Mucosa of rectum (tissue), 2 donors: ENCODE measurements at regions not wholly inside any gene's neighbourhood (a gene's known extent, or its start where the extent isn't known, plus 50 kb on each side); places are given as distances from the start of the nearest gene placed in this dataset.

Source experiments
- H3K27ac ChIP-seq, 2 donors: one replicate each; pipeline ENCODE4 v1.7.0; 2013; ENCODE audit warnings: inconsistent platforms in 2 of 2, low read depth in 2 of 2, low read length in 2 of 2
- H3K27me3 ChIP-seq, 2 donors: one replicate each; pipeline ENCODE4 v1.7.0; 2013; ENCODE audit warnings: low read length in 2 of 2; ENCODE audit not compliant: control insufficient read depth in 2 of 2, insufficient read depth in 2 of 2
- H3K36me3 ChIP-seq, 2 donors: one replicate each; pipeline ENCODE4 v1.7.0; 2013; ENCODE audit warnings: low read length in 2 of 2; ENCODE audit not compliant: control insufficient read depth in 2 of 2, insufficient read depth in 2 of 2
- H3K4me1 ChIP-seq, 2 donors: one replicate each; pipeline ENCODE4 v1.7.0; 2013; ENCODE audit warnings: low read length in 2 of 2, mild to moderate bottlenecking in 1 of 2; ENCODE audit not compliant: control insufficient read depth in 2 of 2, insufficient read depth in 2 of 2
- H3K4me3 ChIP-seq, 2 donors: one replicate each; pipeline ENCODE4 v1.7.0; 2013; ENCODE audit warnings: low read length in 2 of 2
- H3K9ac ChIP-seq, 2 donors: one replicate each; pipeline ENCODE4 v1.7.0; 2013; ENCODE audit warnings: low read length in 2 of 2, low read depth in 1 of 2, mild to moderate bottlenecking in 1 of 2
- H3K9me3 ChIP-seq, 2 donors: one replicate each; pipeline ENCODE4 v1.7.0; 2013; ENCODE audit warnings: low read length in 2 of 2; ENCODE audit not compliant: control insufficient read depth in 2 of 2
- donor health status: healthy.
- donor health status: Normal muscosa, but diverticular disease.

GRCh38 chr13:69545551-69545950 is 562.1 kb upstream of the ATXN8OS start:
- Histone ChIP-seq H3K27ac (no peak overlapping the region), H3K9me3 (no peaks in the 10 kb centered on the region), H3K4me3 (no peak overlapping the region), H3K4me1 (peaks cover 2 to 8% of the 10 kb centered on the region in 2 donors), H3K9ac (no peak overlapping the region), H3K36me3 (no peaks in the 10 kb centered on the region), H3K27me3 (no peaks in the 10 kb centered on the region)

GRCh38 chr13:69524459-69525150 is 583.0 kb upstream of the ATXN8OS start:
- H3K4me1 ChIP-seq: no peaks in the 10 kb centered on the region
- H3K4me3 ChIP-seq: no peak overlapping the region
- no peaks in the 10 kb centered on the region for H3K27me3 ChIP-seq

GRCh38 chr13:69496981-69497380 is 610.6 kb upstream of the ATXN8OS start:
- H3K9me3 ChIP-seq: no peaks in the 10 kb centered on the region
- no peak overlapping the region for H3K9ac ChIP-seq
- H3K4me3 ChIP-seq: no peak overlapping the region
- no peaks in the 10 kb centered on the region for H3K4me1 ChIP-seq
- no peaks in the 10 kb centered on the region for H3K27me3 ChIP-seq
- no peaks in the 10 kb centered on the region for H3K36me3 ChIP-seq
- H3K27ac ChIP-seq: no peak overlapping the region

More at GRCh38 chr13:69524459-69525150, 583.0 kb upstream of the ATXN8OS start:
- Histone ChIP-seq H3K27ac (no peak overlapping the region), H3K36me3 (no peaks in the 10 kb centered on the region), H3K9me3 (no peaks in the 10 kb centered on the region), H3K9ac (no peak overlapping the region)

GRCh38 chr13:69495096-69495495 is 612.5 kb upstream of the ATXN8OS start:
- H3K9ac ChIP-seq: no peak overlapping the region
- no peaks in the 10 kb centered on the region for H3K36me3 ChIP-seq
- no peak overlapping the region for H3K27ac ChIP-seq
- no peak overlapping the region for H3K4me3 ChIP-seq
- H3K27me3 ChIP-seq: no peaks in the 10 kb centered on the region
- no peaks in the 10 kb centered on the region for H3K4me1 ChIP-seq
- H3K9me3 ChIP-seq: no peaks in the 10 kb centered on the region

DNA sequence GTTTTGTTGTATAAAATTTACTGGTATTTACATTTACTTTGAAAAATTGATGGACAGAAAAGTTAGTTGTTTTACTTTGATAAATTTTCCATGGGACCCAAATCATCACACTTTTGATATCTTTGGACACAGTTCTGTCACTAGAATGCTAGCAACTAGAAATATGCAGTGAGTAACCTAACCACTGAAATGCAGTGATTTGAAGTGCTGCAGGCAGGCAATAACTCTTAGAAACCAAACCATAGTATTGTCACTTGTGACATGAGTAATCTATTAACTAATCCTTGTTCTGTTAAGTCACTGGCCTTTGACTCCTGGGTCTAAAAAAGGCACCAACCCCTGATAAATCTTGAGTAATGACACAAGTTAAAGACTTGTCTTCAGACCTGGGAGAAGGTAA is 620.0 kb upstream of the ATXN8OS start:
- H3K36me3 ChIP-seq: no peaks in the 10 kb centered on the region
- no peaks in the 10 kb centered on the region for H3K9me3 ChIP-seq
- no peak overlapping the region for H3K9ac ChIP-seq
- H3K4me1 ChIP-seq: no peaks in the 10 kb centered on the region
- H3K27me3 ChIP-seq: no peaks in the 10 kb centered on the region
- H3K4me3 ChIP-seq: no peak overlapping the region
- H3K27ac ChIP-seq: no peak overlapping the region

DNA sequence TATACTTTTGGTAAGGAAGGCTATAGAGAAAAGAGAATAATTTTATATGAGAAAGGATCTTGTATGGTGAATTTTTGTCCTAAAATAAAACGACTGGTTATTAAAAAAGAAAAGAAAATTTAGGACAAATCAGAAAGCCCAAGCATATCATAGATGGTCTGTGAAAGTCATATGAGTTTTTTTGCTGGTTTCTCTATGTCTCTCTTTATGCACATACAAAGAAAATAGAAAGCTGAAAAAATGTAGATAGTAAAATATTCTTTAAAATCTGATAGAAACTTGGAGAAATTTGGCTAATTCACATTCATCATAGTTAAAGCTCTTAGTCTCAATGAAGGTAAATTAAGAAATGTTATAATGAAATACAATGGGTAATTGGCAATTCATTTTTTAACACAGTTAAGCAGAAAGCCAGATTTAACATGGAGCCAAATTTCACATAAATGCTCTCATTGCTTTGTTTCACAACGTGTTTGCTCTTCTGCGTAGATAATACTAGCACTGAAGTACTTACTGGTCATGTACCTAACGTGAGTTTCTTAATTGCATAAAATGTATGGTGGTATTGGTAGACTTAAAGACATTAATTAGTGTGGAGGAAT is 621.5 kb upstream of the ATXN8OS start:
- Histone ChIP-seq H3K4me1 (no peaks in the 10 kb centered on the region), H3K9ac (no peak overlapping the region), H3K36me3 (no peaks in the 10 kb centered on the region), H3K27ac (no peak overlapping the region), H3K4me3 (no peak overlapping the region), H3K27me3 (no peaks in the 10 kb centered on the region), H3K9me3 (no peaks in the 10 kb centered on the region)

DNA sequence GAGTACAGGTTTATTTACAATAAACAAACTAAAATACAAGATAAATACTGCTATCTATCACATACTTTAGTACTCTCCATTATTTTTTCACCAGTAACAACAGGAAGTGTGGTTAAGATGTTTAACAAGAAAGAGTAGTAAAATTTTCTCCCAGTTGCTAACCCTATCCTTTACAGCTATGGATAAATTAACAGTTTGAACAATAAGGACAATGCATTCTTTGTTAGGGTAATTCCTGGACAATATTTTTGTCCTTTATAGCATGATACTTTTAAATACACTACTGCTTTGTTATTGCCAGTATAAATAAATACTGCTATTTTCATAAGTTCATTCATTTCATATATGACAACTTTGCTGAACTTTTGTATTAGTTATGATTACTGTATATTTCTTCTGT is 630.2 kb upstream of the ATXN8OS start:
- Histone ChIP-seq H3K4me3 (no peak overlapping the region), H3K9me3 (no peaks in the 10 kb centered on the region), H3K4me1 (no peaks in the 10 kb centered on the region), H3K36me3 (no peaks in the 10 kb centered on the region), H3K27ac (no peak overlapping the region), H3K27me3 (no peaks in the 10 kb centered on the region), H3K9ac (no peak overlapping the region)

- Histone ChIP-seq H3K9me3 (no peaks in the 10 kb centered on the region), H3K36me3 (no peaks in the 10 kb centered on the region), H3K27me3 (no peaks in the 10 kb centered on the region), H3K9ac (no peak overlapping the region), H3K4me3 (no peak overlapping the region), H3K4me1 (no peaks in the 10 kb centered on the region), H3K27ac (no peak overlapping the region)
Observed at GRCh38 chr13:69474011-69474685, 633.5 kb upstream of the ATXN8OS start.

- H3K4me1 ChIP-seq: no peaks in the 10 kb centered on the region
- no peaks in the 10 kb centered on the region for H3K36me3 ChIP-seq
- H3K27me3 ChIP-seq: no peaks in the 10 kb centered on the region
- H3K4me3 ChIP-seq: no peak overlapping the region
- no peak overlapping the region for H3K27ac ChIP-seq
- no peaks in the 10 kb centered on the region for H3K9me3 ChIP-seq
- H3K9ac ChIP-seq: no peak overlapping the region
Observed at GRCh38 chr13:69468624-69469023, 639.0 kb upstream of the ATXN8OS start.

DNA sequence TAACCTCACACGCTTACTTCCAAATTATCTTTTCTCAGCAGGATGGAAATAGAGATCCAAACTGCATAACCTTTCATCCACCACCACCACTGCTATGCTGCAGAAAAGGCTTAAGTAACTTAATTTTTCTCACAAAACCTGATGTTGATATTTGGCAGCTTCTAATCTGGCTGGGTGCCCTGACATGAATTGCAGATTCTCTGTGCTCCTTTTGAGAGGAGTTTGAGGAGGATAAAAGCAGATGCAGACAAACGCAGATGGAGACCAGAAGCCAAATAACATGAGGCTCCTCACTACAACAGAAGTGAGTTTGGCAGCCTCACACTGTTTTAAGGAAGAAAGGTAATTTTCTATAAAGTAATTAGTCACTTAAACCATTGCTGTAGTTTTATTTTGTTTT is 646.2 kb upstream of the ATXN8OS start:
- no peak overlapping the region for H3K27ac ChIP-seq
- no peak overlapping the region for H3K9ac ChIP-seq
- H3K9me3 ChIP-seq: no peaks in the 10 kb centered on the region
- H3K36me3 ChIP-seq: no peaks in the 10 kb centered on the region
- H3K4me3 ChIP-seq: no peak overlapping the region
- no peaks in the 10 kb centered on the region for H3K27me3 ChIP-seq
- H3K4me1 ChIP-seq: no peaks in the 10 kb centered on the region
